Stimulated activated effector memory CD8-positive, alpha-beta T cell treated with anti-CD3 and anti-CD28 coated beads, Interleukin-12 subunit alpha, Interleukin-12 subunit beta, amount 100 ng/mL, for 72 hours (primary cell): ENCODE measurements at regions not wholly inside any gene's neighbourhood (a gene's known extent, or its start where the extent isn't known, plus 50 kb on each side); places are given as distances from the start of the nearest gene placed in this dataset.
"Not testable (repeated sequence)": the region's sequence is repeated elsewhere in the genome, so short reads cannot be mapped to it uniquely, and the experiment has no call there.

Experiments
- ATAC-seq: fragments of 150-1000 bp; cut with Tn5 transposase; 2 replicates; pipeline ENCODE4 v1.10.0; 2021
- DNase-seq, 2 donors: peaks; one replicate each; pipeline ENCODE4 v3.0.0; 2021 to 2022; ENCODE audit warnings: low spot score in 2 of 2
- H3K27ac Mint-ChIP-seq: one replicate; pipeline ENCODE4 v1.8.0; 2022; ENCODE audit warnings: mild to moderate bottlenecking, mixed read lengths
- H3K36me3 Mint-ChIP-seq: one replicate; pipeline ENCODE4 v1.8.0; 2022; ENCODE audit warnings: mild to moderate bottlenecking, mixed read lengths
- H3K4me1 Mint-ChIP-seq: one replicate; pipeline ENCODE4 v1.8.0; 2022; ENCODE audit warnings: mixed read lengths
- H3K4me3 Mint-ChIP-seq: one replicate; pipeline ENCODE4 v1.8.0; 2022; ENCODE audit warnings: mild to moderate bottlenecking, mixed read lengths
- H3K9me3 Mint-ChIP-seq: one replicate; pipeline ENCODE4 v1.8.0; 2022; ENCODE audit warnings: mixed read lengths

- no peak for ATAC-seq
- no peaks in the 10 kb centered on the region for H3K36me3 Mint-ChIP-seq
- DNase-seq, result no peak
- peaks cover 3% of the 10 kb centered on the region for H3K9me3 Mint-ChIP-seq
- no peaks in the 10 kb centered on the region for H3K4me1 Mint-ChIP-seq
- H3K27ac Mint-ChIP-seq, result no peak overlapping the region
- no peak overlapping the region for H3K4me3 Mint-ChIP-seq
These were observed 63.3 kb downstream of the POU4F1 start for GRCh38 chr13:78540058-78540457.

- not testable (repeated sequence) for H3K9me3 Mint-ChIP-seq, H3K27ac Mint-ChIP-seq, H3K4me3 Mint-ChIP-seq, DNase-seq, ATAC-seq, H3K36me3 Mint-ChIP-seq, H3K4me1 Mint-ChIP-seq
These were observed 77.3 kb downstream of the POU4F1 start for GRCh38 chr13:78526044-78526443.

- Mint-ChIP-seq H3K27ac (no peak overlapping the region), H3K4me3 (no peak overlapping the region), H3K9me3 (peaks cover 8% of the 10 kb centered on the region), H3K36me3 (no peaks in the 10 kb centered on the region), H3K4me1 (no peaks in the 10 kb centered on the region)
- ATAC-seq (no peak), DNase-seq (no peak)
These were observed 78.4 kb downstream of the POU4F1 start for GRCh38 chr13:78524936-78525335.

- H3K36me3 Mint-ChIP-seq, result no peaks in the 10 kb centered on the region
- H3K27ac Mint-ChIP-seq, result no peak overlapping the region
- H3K9me3 Mint-ChIP-seq, result peaks cover 6% of the 10 kb centered on the region
- ATAC-seq (no peak), DNase-seq (no peak)
- H3K4me1 Mint-ChIP-seq, result no peaks in the 10 kb centered on the region
- no peak overlapping the region for H3K4me3 Mint-ChIP-seq
These were observed 82.3 kb downstream of the POU4F1 start for GRCh38 chr13:78521091-78521490.

GRCh38 chr13:78520425-78520824 is 82.9 kb downstream of the POU4F1 start:
- H3K27ac Mint-ChIP-seq, result no peak overlapping the region
- ATAC-seq (no peak), DNase-seq (no peak)
- peaks cover 2% of the 10 kb centered on the region for H3K9me3 Mint-ChIP-seq
- no peaks in the 10 kb centered on the region for H3K36me3 Mint-ChIP-seq
- H3K4me1 Mint-ChIP-seq, result no peaks in the 10 kb centered on the region
- H3K4me3 Mint-ChIP-seq, result no peak overlapping the region

GRCh38 chr13:78518482-78518881 is 84.9 kb downstream of the POU4F1 start:
- H3K27ac Mint-ChIP-seq, ATAC-seq, H3K36me3 Mint-ChIP-seq, DNase-seq, H3K4me1 Mint-ChIP-seq, H3K4me3 Mint-ChIP-seq, H3K9me3 Mint-ChIP-seq: not testable (repeated sequence)

- Mint-ChIP-seq H3K36me3 (no peaks in the 10 kb centered on the region), H3K9me3 (peaks cover 3% of the 10 kb centered on the region), H3K4me3 (no peak overlapping the region), H3K4me1 (no peaks in the 10 kb centered on the region), H3K27ac (no peak overlapping the region)
- DNase-seq (no peak), ATAC-seq (no peak)
These were observed 103.5 kb downstream of the POU4F1 start for GRCh38 chr13:78499802-78500201.

- Mint-ChIP-seq H3K9me3 (peaks cover 3% of the 10 kb centered on the region), H3K27ac (no peak overlapping the region), H3K4me1 (no peaks in the 10 kb centered on the region), H3K36me3 (no peaks in the 10 kb centered on the region), H3K4me3 (no peak overlapping the region)
- DNase-seq (no peak), ATAC-seq (no peak)
These were observed 105.5 kb downstream of the POU4F1 start for GRCh38 chr13:78497702-78498355.

- no peak overlapping the region for H3K27ac Mint-ChIP-seq
- DNase-seq (no peak), ATAC-seq (no peak)
- no peaks in the 10 kb centered on the region for H3K4me1 Mint-ChIP-seq
- H3K4me3 Mint-ChIP-seq, result no peak overlapping the region
- peaks cover 4% of the 10 kb centered on the region for H3K9me3 Mint-ChIP-seq
- no peaks in the 10 kb centered on the region for H3K36me3 Mint-ChIP-seq
These were observed 111.4 kb downstream of the POU4F1 start for GRCh38 chr13:78491978-78492377.

GRCh38 chr13:78490225-78490624 is 113.1 kb downstream of the POU4F1 start:
- H3K36me3 Mint-ChIP-seq, H3K27ac Mint-ChIP-seq, H3K4me3 Mint-ChIP-seq, DNase-seq, H3K9me3 Mint-ChIP-seq, ATAC-seq, H3K4me1 Mint-ChIP-seq: not testable (repeated sequence)

GRCh38 chr13:78487707-78488106 is 115.6 kb downstream of the POU4F1 start:
- Mint-ChIP-seq H3K9me3 (peaks cover 4% of the 10 kb centered on the region), H3K4me1 (no peaks in the 10 kb centered on the region), H3K36me3 (no peaks in the 10 kb centered on the region), H3K27ac (no peak overlapping the region), H3K4me3 (no peak overlapping the region)
- DNase-seq (no peak), ATAC-seq (no peak)

GRCh38 chr13:78485803-78486202 is 117.5 kb downstream of the POU4F1 start:
- ATAC-seq (no peak), DNase-seq (no peak)
- Mint-ChIP-seq H3K4me3 (no peak overlapping the region), H3K4me1 (no peaks in the 10 kb centered on the region), H3K9me3 (no peaks in the 10 kb centered on the region), H3K27ac (no peak overlapping the region), H3K36me3 (no peaks in the 10 kb centered on the region)

GRCh38 chr13:78478183-78478582 is 125.2 kb downstream of the POU4F1 start:
- Mint-ChIP-seq H3K4me1 (no peaks in the 10 kb centered on the region), H3K27ac (no peak overlapping the region), H3K4me3 (no peak overlapping the region), H3K36me3 (no peaks in the 10 kb centered on the region), H3K9me3 (no peaks in the 10 kb centered on the region)
- DNase-seq (no peak), ATAC-seq (no peak)

- no peaks in the 10 kb centered on the region for H3K9me3 Mint-ChIP-seq
- H3K4me1 Mint-ChIP-seq, result no peaks in the 10 kb centered on the region
- H3K27ac Mint-ChIP-seq, result no peak overlapping the region
These were observed 126.4 kb downstream of the POU4F1 start for GRCh38 chr13:78476910-78477309.

GRCh38 chr13:78468621-78469020 is 134.7 kb downstream of the POU4F1 start:
- H3K27ac Mint-ChIP-seq, result no peak overlapping the region
- ATAC-seq (no peak), DNase-seq (no peak)
- no peaks in the 10 kb centered on the region for H3K9me3 Mint-ChIP-seq
- H3K36me3 Mint-ChIP-seq, result no peaks in the 10 kb centered on the region
- no peaks in the 10 kb centered on the region for H3K4me1 Mint-ChIP-seq
- H3K4me3 Mint-ChIP-seq, result no peak overlapping the region

More at GRCh38 chr13:78476910-78477309, 126.4 kb downstream of the POU4F1 start:
- DNase-seq (no peak), ATAC-seq (no peak)
- Mint-ChIP-seq H3K36me3 (no peaks in the 10 kb centered on the region), H3K4me3 (no peak overlapping the region)

GRCh38 chr13:78465250-78465649 is 138.1 kb downstream of the POU4F1 start:
- no peak for DNase-seq
- no peak for ATAC-seq
- Mint-ChIP-seq H3K27ac (no peak overlapping the region), H3K4me3 (no peak overlapping the region), H3K4me1 (no peaks in the 10 kb centered on the region), H3K9me3 (no peaks in the 10 kb centered on the region), H3K36me3 (no peaks in the 10 kb centered on the region)

- no peak for DNase-seq
- H3K9me3 Mint-ChIP-seq, result no peaks in the 10 kb centered on the region
- no peak overlapping the region for H3K4me3 Mint-ChIP-seq
- H3K27ac Mint-ChIP-seq, result no peak overlapping the region
- no peaks in the 10 kb centered on the region for H3K36me3 Mint-ChIP-seq
- no peak for ATAC-seq
- no peaks in the 10 kb centered on the region for H3K4me1 Mint-ChIP-seq
These were observed 143.2 kb downstream of the POU4F1 start for GRCh38 chr13:78460176-78460575.
